Gastroesophageal sphincter (tissue), 3 donors: ENCODE measurements at regions not wholly inside any gene's neighbourhood (a gene's known extent, or its start where the extent isn't known, plus 50 kb on each side); places are given as distances from the start of the nearest gene placed in this dataset.

Experiments
- CTCF ChIP-seq, 4 experiments: fragments of 200-600 bp in 2 of 4; fragments of 450-650 bp in 2 of 4; sonication (generic) in 1 of 4; IDR thresholded peaks; one replicate each; pipeline ENCODE4 v1.5.1; 2017 to 2019; ENCODE audit warnings: antibody characterized with exemption in 4 of 4, mild to moderate bottlenecking in 2 of 4, moderate library complexity in 2 of 4
- POLR2A ChIP-seq, 2 donors: fragments of 450-650 bp; IDR thresholded peaks; one replicate each; pipeline ENCODE4 v1.6.1; 2017; ENCODE audit warnings: antibody characterized with exemption in 2 of 2, mild to moderate bottlenecking in 2 of 2, moderate library complexity in 1 of 2
- POLR2AphosphoS5 ChIP-seq: sonication (generic); formaldehyde crosslinking; IDR thresholded peaks from one replicate; pipeline ENCODE4 v1.6.1; 2017; ENCODE audit warnings: antibody characterized with exemption

GRCh38 chrX:22396408-22396807 lies 123.7 kb downstream of the CBLL2 start:
- TF ChIP-seq POLR2A (IDR thresholded peaks at IDR 0.05): no peak
- no peak for TF ChIP-seq POLR2AphosphoS5
- TF ChIP-seq CTCF (IDR thresholded peaks at IDR 0.05): no peak
